ENCODE measurements at regions not wholly inside any gene's neighbourhood (a gene's known extent, or its start where the extent isn't known, plus 50 kb on each side); places are given as distances from the start of the nearest gene placed in this dataset.

- TF ChIP-seq CTCF (IDR thresholded peaks at IDR 0.05; ENCODE audit: insufficient read depth, low read depth, low read length), result no peak
- H3K4me3 ChIP-seq (ENCODE audit: low read depth, low read length), result no peak overlapping the region
- CTCF ChIA-PET, result no interaction called here
- H3K27me3 ChIP-seq (ENCODE audit: control insufficient read depth, insufficient read depth, low read length), result no peaks in the 10 kb centered on the region
- no peaks in the 10 kb centered on the region for H3K36me3 ChIP-seq (ENCODE audit: control insufficient read depth, insufficient read depth, low read length)
- DNase-seq (ENCODE audit: low read depth), result no peak
- POLR2A ChIA-PET, result no interaction called here
Measured at GRCh38 chr15:61299075-61299763, 70.1 kb upstream of the RORA start.

- Histone ChIP-seq H3K4me3 (ENCODE audit: low read depth, low read length) (no peak overlapping the region), H3K27me3 (ENCODE audit: control insufficient read depth, insufficient read depth, low read length) (no peaks in the 10 kb centered on the region), H3K36me3 (ENCODE audit: control insufficient read depth, insufficient read depth, low read length) (no peaks in the 10 kb centered on the region)
- CTCF ChIA-PET, result no interaction called here
- POLR2A ChIA-PET, result no interaction called here
- TF ChIP-seq CTCF (IDR thresholded peaks at IDR 0.05; ENCODE audit: insufficient read depth, low read depth, low read length), result no peak
- DNase-seq (ENCODE audit: low read depth), result no peak
Measured at GRCh38 chr15:61295239-61295638, 66.1 kb upstream of the RORA start.

GRCh38 chr15:61282661-61283060 lies 53.6 kb upstream of the RORA start:
- no peak for TF ChIP-seq CTCF (IDR thresholded peaks at IDR 0.05; ENCODE audit: insufficient read depth, low read depth, low read length)
- Histone ChIP-seq H3K4me3 (ENCODE audit: low read depth, low read length) (no peak overlapping the region), H3K27me3 (ENCODE audit: control insufficient read depth, insufficient read depth, low read length) (no peaks in the 10 kb centered on the region), H3K36me3 (ENCODE audit: control insufficient read depth, insufficient read depth, low read length) (no peaks in the 10 kb centered on the region)
- CTCF ChIA-PET, result interaction anchor here (0.7 kb wide), 1 partner anchor 30 kb away, joined by 3 read pairs; no protein-coding TSS in a partner anchor
- DNase-seq (ENCODE audit: low read depth), result no peak
- POLR2A ChIA-PET, result no interaction called here

GRCh38 chr15:61281328-61281727 lies 52.2 kb upstream of the RORA start:
- ChIA-PET POLR2A (no interaction called here), CTCF (no interaction called here)
- Histone ChIP-seq H3K36me3 (ENCODE audit: control insufficient read depth, insufficient read depth, low read length) (no peaks in the 10 kb centered on the region), H3K4me3 (ENCODE audit: low read depth, low read length) (no peak overlapping the region), H3K27me3 (ENCODE audit: control insufficient read depth, insufficient read depth, low read length) (no peaks in the 10 kb centered on the region)
- no peak for DNase-seq (ENCODE audit: low read depth)
- TF ChIP-seq CTCF (IDR thresholded peaks at IDR 0.05; ENCODE audit: insufficient read depth, low read depth, low read length), result no peak

All from BJ (cell line).